Keratinocyte (primary cell): ENCODE measurements at regions not wholly inside any gene's neighbourhood (a gene's known extent, or its start where the extent isn't known, plus 50 kb on each side); places are given as distances from the start of the nearest gene placed in this dataset.

Experiments
- DNase-seq: peaks from one replicate; pipeline ENCODE4 v3.0.0-alpha.2; 2011; ENCODE audit warnings: low read depth, missing footprints, low spot score
- FAIRE-seq: peaks from 2 replicates; lab custom pipeline; 2011; peaks lifted over from hg19 to GRCh38; lab: Jason Lieb, UNC
- H2AFZ ChIP-seq: 2 replicates; pipeline ENCODE4 v1.6.0; 2012; ENCODE audit warnings: low read length, control low read depth, inconsistent platforms; ENCODE audit not compliant: control insufficient read depth
- H3K27ac ChIP-seq: 2 replicates; pipeline ENCODE4 v1.5.1; 2011; ENCODE audit warnings: low read length; ENCODE audit not compliant: control insufficient read depth, insufficient read depth
- H3K27me3 ChIP-seq: 3 replicates; pipeline ENCODE4 v1.6.0; 2011; ENCODE audit warnings: low read length; ENCODE audit not compliant: control insufficient read depth, insufficient read depth; ENCODE audit errors: extremely low read depth
- H3K36me3 ChIP-seq, 2 experiments: 2 replicates in 1 of 2; 3 replicates in 1 of 2; pipeline ENCODE4 v1.5.1; 2011; ENCODE audit warnings: low read length in 2 of 2, mild to moderate bottlenecking in 1 of 2; ENCODE audit not compliant: control insufficient read depth in 2 of 2, insufficient read depth in 2 of 2; ENCODE audit errors: extremely low read depth in 1 of 2
- H3K4me1 ChIP-seq: 3 replicates; pipeline ENCODE4 v1.5.1; 2011; ENCODE audit warnings: low read length; ENCODE audit not compliant: control insufficient read depth, insufficient read depth; ENCODE audit errors: extremely low read depth
- H3K4me2 ChIP-seq: 3 replicates; pipeline ENCODE4 v1.6.0; 2011; ENCODE audit warnings: low read depth, low read length; ENCODE audit not compliant: control insufficient read depth, insufficient read depth; ENCODE audit errors: extremely low read depth
- H3K4me3 ChIP-seq, 3 experiments: fragments of 200-600 bp in 1 of 3; sonication (generic) in 1 of 3; 2 replicates in 2 of 3; 3 replicates in 1 of 3; pipeline ENCODE4 v1.5.1; 2011 to 2016; ENCODE audit warnings: low read length in 3 of 3, mild to moderate bottlenecking in 3 of 3, control low read depth in 2 of 3, inconsistent platforms in 1 of 3, low read depth in 1 of 3, mixed read lengths in 1 of 3, mixed run types in 1 of 3, moderate library complexity in 1 of 3; ENCODE audit not compliant: control insufficient read depth in 2 of 3, insufficient read depth in 2 of 3; ENCODE audit errors: extremely low read depth in 1 of 3
- H3K79me2 ChIP-seq: 2 replicates; pipeline ENCODE4 v1.6.0; 2012; ENCODE audit warnings: low read length; ENCODE audit not compliant: control insufficient read depth, insufficient read depth
- H3K9ac ChIP-seq: 3 replicates; pipeline ENCODE4 v1.6.0; 2011; ENCODE audit warnings: low read length; ENCODE audit not compliant: control insufficient read depth, insufficient read depth; ENCODE audit errors: extremely low read depth
- H3K9me1 ChIP-seq: 3 replicates; pipeline ENCODE4 v1.6.0; 2011; ENCODE audit warnings: low read length; ENCODE audit not compliant: control insufficient read depth, insufficient read depth; ENCODE audit errors: extremely low read depth
- H3K9me3 ChIP-seq: 2 replicates; pipeline ENCODE4 v1.5.1; 2012; ENCODE audit warnings: low read depth, low read length; ENCODE audit not compliant: control insufficient read depth
- H4K20me1 ChIP-seq: 3 replicates; pipeline ENCODE4 v1.6.0; 2011; ENCODE audit warnings: low read length; ENCODE audit not compliant: control insufficient read depth, insufficient read depth; ENCODE audit errors: extremely low read depth
- CTCF ChIP-seq, 3 experiments: IDR thresholded peaks in 1 of 3; conservative IDR thresholded peaks in 1 of 3; optimal IDR thresholded peaks in 1 of 3; 2 replicates in 2 of 3; 3 replicates in 1 of 3; pipeline versions ENCODE3 to v1.5.1; 2011; ENCODE audit warnings: low read length in 3 of 3, mild to moderate bottlenecking in 3 of 3, moderate library complexity in 2 of 3, control low read depth in 1 of 3, inconsistent platforms in 1 of 3; ENCODE audit not compliant: insufficient read depth in 2 of 3; ENCODE audit errors: extremely low read depth in 1 of 3
- EZH2 ChIP-seq: IDR thresholded peaks from one replicate; pipeline ENCODE4 v1.6.1; 2012; ENCODE audit warnings: inconsistent platforms, mild to moderate bottlenecking, low read length, moderate library complexity
- dilution Hi-C: fragments of 300-500 bp; cut with MboI; formaldehyde crosslinking; loops from one replicate; pipeline ENCODE4 v1.7.0; 2020; ENCODE audit warnings: low sequenced_read_pairs; ENCODE audit not compliant: extremely low pct_ligation_motif_present

DNA sequence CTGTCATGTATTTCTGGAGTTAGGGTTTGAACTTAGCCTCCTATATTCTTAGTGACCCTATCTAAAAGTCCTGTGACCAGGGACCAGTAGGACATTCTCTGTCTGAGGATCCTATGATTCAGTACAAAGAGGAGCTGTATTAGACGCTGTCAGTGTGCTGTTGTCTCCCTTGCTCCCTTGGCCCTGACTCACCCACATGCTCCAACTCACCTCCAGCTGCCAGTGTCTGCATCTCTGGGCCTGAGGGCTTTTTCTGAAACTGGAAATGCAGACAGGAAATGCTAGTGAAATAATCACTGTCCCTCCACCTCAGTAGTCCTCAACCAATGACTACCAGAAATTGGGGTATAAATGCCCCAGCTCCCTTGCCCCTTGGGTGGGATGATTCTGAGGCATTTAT lies 535.3 kb upstream of the RPS6KA3 start:
- H3K9ac ChIP-seq = no peak overlapping the region
- no peak for DNase-seq

GRCh38 chrX:20796450-20796849 lies 529.7 kb upstream of the RPS6KA3 start:
- DNase-seq = no peak
- dilution Hi-C loops = no loop called here
- TF ChIP-seq CTCF (optimal IDR thresholded peaks at IDR 0.05 in 1 of 3, IDR thresholded peaks at IDR 0.05 in 1 of 3, conservative IDR thresholded peaks at IDR 0.05 in 1 of 3; ENCODE audit: extremely low read depth in 1 of 3, insufficient read depth in 2 of 3, low read length in 3 of 3) (no peak), EZH2 (no peak)
- no peak overlapping the region for H3K27ac ChIP-seq
- no peak overlapping the region for H2AFZ ChIP-seq
- H3K4me2 ChIP-seq = no peak overlapping the region
- no peaks in the 10 kb centered on the region for H3K79me2 ChIP-seq
- no peaks in the 10 kb centered on the region for H3K36me3 ChIP-seq
- no peaks in the 10 kb centered on the region for H3K27me3 ChIP-seq
- H3K4me3 ChIP-seq = no peak overlapping the region
- H3K4me1 ChIP-seq = no peaks in the 10 kb centered on the region
- no peaks in the 10 kb centered on the region for H3K9me3 ChIP-seq
- H4K20me1 ChIP-seq = no peaks in the 10 kb centered on the region
- no peak overlapping the region for H3K9ac ChIP-seq
- no peak for FAIRE-seq
- H3K9me1 ChIP-seq = no peaks in the 10 kb centered on the region

More for the DNA sequence above, 535.3 kb upstream of the RPS6KA3 start:
- no peaks in the 10 kb centered on the region for H3K9me3 ChIP-seq
- H3K27ac ChIP-seq = no peak overlapping the region
- H3K4me3 ChIP-seq = no peak overlapping the region
- no peak overlapping the region for H3K4me2 ChIP-seq
- no peaks in the 10 kb centered on the region for H4K20me1 ChIP-seq
- no peaks in the 10 kb centered on the region for H3K79me2 ChIP-seq
- no peaks in the 10 kb centered on the region for H3K36me3 ChIP-seq
- no peak overlapping the region for H2AFZ ChIP-seq
- H3K9me1 ChIP-seq = no peaks in the 10 kb centered on the region
- FAIRE-seq = no peak
- H3K27me3 ChIP-seq = no peaks in the 10 kb centered on the region
- H3K4me1 ChIP-seq = no peaks in the 10 kb centered on the region
- TF ChIP-seq EZH2 = no peak
- no peak for TF ChIP-seq CTCF (optimal IDR thresholded peaks at IDR 0.05 in 1 of 3, IDR thresholded peaks at IDR 0.05 in 1 of 3, conservative IDR thresholded peaks at IDR 0.05 in 1 of 3; ENCODE audit: extremely low read depth in 1 of 3, insufficient read depth in 2 of 3, low read length in 3 of 3)
- dilution Hi-C loops = no loop called here
